Kidney epithelial cell (primary cell): ENCODE measurements at regions not wholly inside any gene's neighbourhood (a gene's known extent, or its start where the extent isn't known, plus 50 kb on each side); places are given as distances from the start of the nearest gene placed in this dataset.

Experiments used
- DNase-seq: peaks from one replicate; pipeline ENCODE4 v3.0.0-alpha.2; 2010; ENCODE audit warnings: low read depth
- H3K27me3 ChIP-seq: 2 replicates; pipeline ENCODE4 v1.6.0; 2011; ENCODE audit warnings: low read length; ENCODE audit not compliant: control insufficient read depth, insufficient read depth
- H3K36me3 ChIP-seq: 2 replicates; pipeline ENCODE4 v1.5.1; 2011; ENCODE audit warnings: low read length; ENCODE audit not compliant: control insufficient read depth, insufficient read depth
- H3K4me3 ChIP-seq: 2 replicates; pipeline ENCODE4 v1.5.1; 2011; ENCODE audit warnings: low read depth, mild to moderate bottlenecking, control low read depth, low read length
- CTCF ChIP-seq: IDR thresholded peaks from 2 replicates; pipeline ENCODE4 v1.5.1; 2011; ENCODE audit warnings: mild to moderate bottlenecking, moderate library complexity, low read length, control low read depth, inconsistent platforms; ENCODE audit not compliant: insufficient read depth, poor library complexity, severe bottlenecking

- TF ChIP-seq CTCF: no peak
- Histone ChIP-seq H3K4me3 (no peak overlapping the region), H3K27me3 (no peaks in the 10 kb centered on the region), H3K36me3 (no peaks in the 10 kb centered on the region)
- peak; percentile 61 for DNase-seq
These were observed 98.5 kb upstream of the ABCA1 start for GRCh38 chr9:105026451-105026850.

GRCh38 chr9:105027084-105027483 lies 99.1 kb upstream of the ABCA1 start:
- no peak for TF ChIP-seq CTCF
- no peak for DNase-seq
- H3K27me3 ChIP-seq: no peaks in the 10 kb centered on the region
- H3K36me3 ChIP-seq: no peaks in the 10 kb centered on the region
- no peak overlapping the region for H3K4me3 ChIP-seq

- no peak for TF ChIP-seq CTCF
- Histone ChIP-seq H3K4me3 (no peak overlapping the region), H3K27me3 (no peaks in the 10 kb centered on the region), H3K36me3 (no peaks in the 10 kb centered on the region)
- no peak for DNase-seq
These were observed 102.3 kb upstream of the ABCA1 start for GRCh38 chr9:105030285-105030684.

GRCh38 chr9:105037139-105037538 lies 109.2 kb upstream of the ABCA1 start:
- no peaks in the 10 kb centered on the region for H3K27me3 ChIP-seq
- no peaks in the 10 kb centered on the region for H3K36me3 ChIP-seq
- no peak overlapping the region for H3K4me3 ChIP-seq
- no peak for TF ChIP-seq CTCF
- DNase-seq: no peak

- no peak for DNase-seq
- H3K27me3 ChIP-seq: no peaks in the 10 kb centered on the region
- no peaks in the 10 kb centered on the region for H3K36me3 ChIP-seq
- no peak overlapping the region for H3K4me3 ChIP-seq
- no peak for TF ChIP-seq CTCF
These were observed 110.1 kb upstream of the ABCA1 start for GRCh38 chr9:105038051-105038450.

GRCh38 chr9:105039175-105039799 lies 111.3 kb upstream of the ABCA1 start:
- Histone ChIP-seq H3K36me3 (no peaks in the 10 kb centered on the region), H3K27me3 (no peaks in the 10 kb centered on the region), H3K4me3 (no peak overlapping the region)
- no peak for TF ChIP-seq CTCF
- no peak for DNase-seq
